ENCODE measurements at regions not wholly inside any gene's neighbourhood (a gene's known extent, or its start where the extent isn't known, plus 50 kb on each side); places are given as distances from the start of the nearest gene placed in this dataset.
A peak's percentile ranks its signal among the peaks of the same experiment; 100 is the strongest.
"Not testable (repeated sequence)": the region's sequence is repeated elsewhere in the genome, so short reads cannot be mapped to it uniquely, and the experiment has no call there.

- H3K4me3 ChIP-seq (ENCODE audit: low read depth, low read length) = no peak overlapping the region
- DNase-seq (ENCODE audit: low read depth) = no peak
- no peak for TF ChIP-seq CTCF (IDR thresholded peaks at IDR 0.05; ENCODE audit: insufficient read depth, low read depth, low read length)
Measured at GRCh38 chr9:42388146-42388690, 204.8 kb downstream of the SPATA31A6 start.

DNA sequence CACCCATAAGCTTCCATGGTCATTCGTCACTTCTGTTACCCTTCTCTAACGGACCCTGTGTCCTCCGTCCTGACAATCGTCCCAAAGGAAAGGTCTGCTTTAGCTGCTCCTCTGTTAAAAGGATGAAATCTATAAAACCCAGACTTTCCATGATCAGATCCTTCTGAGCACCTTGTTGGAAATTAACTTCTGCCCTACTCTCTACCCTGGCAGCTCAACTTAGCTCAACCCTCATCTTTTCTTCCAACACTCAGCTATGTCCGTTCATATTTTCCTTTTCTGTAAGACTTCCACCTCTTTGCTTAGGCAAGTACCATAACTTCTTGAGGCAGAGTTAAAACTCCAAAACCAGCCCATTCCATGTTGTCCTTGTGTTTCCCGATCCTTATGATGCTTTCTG is 205.4 kb downstream of the SPATA31A6 start:
- no peak overlapping the region for H3K4me3 ChIP-seq (ENCODE audit: low read depth, low read length)
- no peak for TF ChIP-seq CTCF (IDR thresholded peaks at IDR 0.05; ENCODE audit: insufficient read depth, low read depth, low read length)
- DNase-seq (ENCODE audit: low read depth) = no peak

DNA sequence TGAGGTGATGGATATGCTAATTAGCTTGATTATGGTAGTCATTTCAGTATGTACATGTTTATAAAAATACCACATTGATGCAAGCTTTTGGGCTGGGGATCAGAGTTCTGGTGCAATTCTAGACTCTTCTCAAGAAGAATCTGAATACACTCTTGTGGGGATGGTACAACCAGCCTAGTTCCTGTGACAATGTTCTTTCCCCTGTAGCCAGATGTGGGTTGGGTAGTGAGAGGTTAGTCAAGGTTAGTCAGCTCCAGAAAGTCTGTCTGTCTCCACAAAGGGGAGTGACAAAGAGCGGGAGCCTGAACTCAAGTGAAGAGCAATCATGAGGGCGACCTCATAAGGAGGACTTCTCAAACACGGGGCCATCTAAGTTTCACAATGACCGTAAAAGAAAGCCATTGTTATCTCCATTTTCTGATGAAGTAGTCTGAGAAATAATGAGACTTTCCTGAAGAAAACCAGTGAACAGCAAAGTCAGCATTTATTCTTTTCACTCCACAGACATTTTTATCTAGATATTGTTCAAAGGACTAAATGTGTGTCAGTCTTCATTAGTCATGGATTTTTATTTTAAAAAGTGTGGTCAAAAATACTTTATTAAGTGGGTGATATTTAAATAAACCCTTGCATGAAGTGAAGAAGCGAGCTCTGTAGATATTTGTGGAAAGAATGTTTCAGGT is 209.5 kb downstream of the SPATA31A6 start:
- not testable (repeated sequence) for H3K4me3 ChIP-seq (ENCODE audit: low read depth, low read length); DNase-seq (ENCODE audit: low read depth)

- H3K4me3 ChIP-seq (ENCODE audit: low read depth, low read length) = no peak overlapping the region
- DNase-seq (ENCODE audit: low read depth) = no peak
- no peak for TF ChIP-seq CTCF (IDR thresholded peaks at IDR 0.05; ENCODE audit: insufficient read depth, low read depth, low read length)
Measured at GRCh38 chr9:42396318-42396717, 212.9 kb downstream of the SPATA31A6 start.

- H3K4me3 ChIP-seq (ENCODE audit: low read depth, low read length) = not testable (repeated sequence)
- peak; percentile 22 for DNase-seq (ENCODE audit: low read depth)
Measured at GRCh38 chr9:42397336-42397735, 213.9 kb downstream of the SPATA31A6 start.

DNA sequence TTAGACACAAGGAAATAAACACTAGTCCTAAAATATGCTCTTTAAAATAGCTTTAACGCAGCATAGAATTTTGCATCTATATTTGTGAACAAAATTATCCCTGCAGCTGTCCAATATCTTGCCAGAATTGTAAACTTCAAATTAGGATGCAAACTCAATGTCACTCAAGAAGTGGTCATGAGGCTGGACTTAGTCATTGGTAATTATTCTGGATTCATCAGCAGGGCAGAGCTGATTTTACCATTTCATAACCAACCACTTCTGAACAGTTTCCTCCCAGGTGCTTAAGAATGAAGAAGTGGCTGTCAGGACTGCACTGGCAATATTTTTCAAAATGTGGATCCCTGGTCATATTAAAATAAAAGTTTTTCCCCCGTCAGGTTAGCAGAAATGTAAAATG is 219.5 kb downstream of the SPATA31A6 start:
- not testable (repeated sequence) for DNase-seq (ENCODE audit: low read depth); H3K4me3 ChIP-seq (ENCODE audit: low read depth, low read length)

DNA sequence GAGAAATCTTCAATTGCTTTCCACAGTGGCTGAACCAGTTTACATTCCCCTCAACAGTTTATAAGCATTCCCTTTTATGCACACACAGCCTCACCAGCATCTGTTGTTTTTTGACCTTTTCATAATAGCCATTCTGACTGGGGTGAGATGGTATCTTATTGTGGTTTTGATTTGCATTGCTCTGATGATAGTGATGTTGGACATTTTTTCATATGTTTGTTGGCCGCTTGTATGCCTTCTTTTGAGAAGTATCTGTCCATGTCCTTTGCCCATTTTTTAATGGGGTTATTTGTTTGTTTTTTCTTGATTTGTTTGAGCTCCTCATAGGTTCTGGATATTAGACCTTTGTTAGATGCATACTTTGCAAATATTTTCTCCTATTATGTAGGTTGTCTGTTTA is 226.1 kb downstream of the SPATA31A6 start:
- DNase-seq (ENCODE audit: low read depth) = not testable (repeated sequence)

DNA sequence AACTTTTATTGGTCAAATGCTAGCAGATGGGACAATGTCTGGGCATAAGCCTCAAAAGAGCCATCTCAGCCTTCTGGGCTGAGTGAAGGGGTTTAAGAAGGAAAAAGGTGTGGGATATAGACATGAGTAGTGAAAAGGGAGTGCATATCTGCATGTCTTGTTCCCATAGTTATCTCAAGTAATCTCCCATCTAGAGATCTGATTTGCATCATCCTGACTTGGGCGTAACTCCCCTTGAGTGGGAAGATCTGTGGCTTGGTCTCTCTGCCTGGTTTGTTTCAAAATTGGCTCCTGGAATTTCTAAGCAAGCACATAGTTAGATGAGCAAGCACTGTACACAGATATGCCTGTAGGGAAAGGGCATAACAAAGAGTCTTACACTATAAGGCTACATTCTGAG is 228.9 kb downstream of the SPATA31A6 start:
- H3K4me3 ChIP-seq (ENCODE audit: low read depth, low read length) = not testable (repeated sequence)
- DNase-seq (ENCODE audit: low read depth) = peak; percentile 41

More for the DNA sequence above, 226.1 kb downstream of the SPATA31A6 start:
- not testable (repeated sequence) for H3K4me3 ChIP-seq (ENCODE audit: low read depth, low read length)

- not testable (repeated sequence) for DNase-seq (ENCODE audit: low read depth)
Measured at GRCh38 chr9:42414865-42415264, 231.4 kb downstream of the SPATA31A6 start.

DNA sequence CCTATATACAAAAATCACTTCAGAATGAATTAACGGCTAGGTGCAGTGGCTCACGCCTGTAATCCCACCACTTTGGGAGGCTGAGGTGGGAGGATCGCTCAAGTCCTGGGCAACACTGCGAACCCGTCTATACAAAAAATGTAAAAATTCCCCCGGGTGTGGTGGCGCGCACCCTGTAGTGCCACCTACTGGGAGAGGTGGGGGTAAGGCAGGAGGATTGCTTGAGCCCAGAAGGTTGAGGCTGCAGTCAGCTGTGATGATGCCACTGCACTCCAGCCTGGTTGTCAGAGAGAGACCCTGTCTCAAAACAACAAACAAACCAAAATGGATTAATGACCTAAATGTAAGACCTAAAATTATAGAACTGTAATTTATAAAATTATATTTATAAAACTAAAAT is 236.2 kb downstream of the SPATA31A6 start:
- not testable (repeated sequence) for DNase-seq (ENCODE audit: low read depth); H3K4me3 ChIP-seq (ENCODE audit: low read depth, low read length)

More at GRCh38 chr9:42414865-42415264, 231.4 kb downstream of the SPATA31A6 start:
- H3K4me3 ChIP-seq (ENCODE audit: low read depth, low read length) = not testable (repeated sequence)

GRCh38 chr9:42420324-42420723 is 236.9 kb downstream of the SPATA31A6 start:
- not testable (repeated sequence) for H3K4me3 ChIP-seq (ENCODE audit: low read depth, low read length); DNase-seq (ENCODE audit: low read depth)

GRCh38 chr9:42421630-42422029 is 238.2 kb downstream of the SPATA31A6 start:
- not testable (repeated sequence) for DNase-seq (ENCODE audit: low read depth); H3K4me3 ChIP-seq (ENCODE audit: low read depth, low read length)

GRCh38 chr9:42430674-42431615 is 247.5 kb downstream of the SPATA31A6 start:
- peak; percentile 7 for DNase-seq (ENCODE audit: low read depth)
- not testable (repeated sequence) for H3K4me3 ChIP-seq (ENCODE audit: low read depth, low read length)

DNA sequence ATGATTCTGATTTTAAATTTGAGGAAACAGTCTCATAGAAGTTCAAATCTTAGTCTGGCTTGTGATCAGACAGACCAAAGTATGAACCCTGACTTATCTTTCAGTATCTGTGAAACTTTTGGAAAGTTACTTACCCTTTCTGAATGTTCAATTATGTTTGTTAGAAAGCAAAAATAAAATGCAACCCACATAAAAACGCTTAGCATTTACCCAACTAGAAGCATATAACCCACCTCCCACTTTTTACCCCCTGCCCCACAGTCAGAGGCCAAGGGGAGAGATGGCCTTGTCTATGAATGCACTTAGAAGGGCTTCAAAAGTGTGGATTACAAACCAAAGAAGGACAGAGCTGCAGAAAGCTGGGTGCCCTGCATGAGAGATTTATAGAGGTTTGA is 248.2 kb downstream of the SPATA31A6 start:
- H3K4me3 ChIP-seq (ENCODE audit: low read depth, low read length); DNase-seq (ENCODE audit: low read depth): not testable (repeated sequence)
